ENCODE measurements at regions not wholly inside any gene's neighbourhood (a gene's known extent, or its start where the extent isn't known, plus 50 kb on each side); places are given as distances from the start of the nearest gene placed in this dataset.

GRCh38 chr12:22938323-22938722 is 313.4 kb downstream of the ETNK1 start:
- TF ChIP-seq CTCF (IDR thresholded peaks at IDR 0.05) (no peak), POLR2A (IDR thresholded peaks at IDR 0.05) (no peak)

Data from lower leg skin (tissue), 3 donors.